ENCODE measurements at regions not wholly inside any gene's neighbourhood (a gene's known extent, or its start where the extent isn't known, plus 50 kb on each side); places are given as distances from the start of the nearest gene placed in this dataset.
"Not testable (repeated sequence)": the region's sequence is repeated elsewhere in the genome, so short reads cannot be mapped to it uniquely, and the experiment has no call there.

- POLR2A ChIA-PET, CTCF ChIA-PET: not testable (repeated sequence)
These were observed 109.6 kb upstream of the POMZP3 start for GRCh38 chr7:76736724-76737123.

GRCh38 chr7:76736091-76736490 is 109.0 kb upstream of the POMZP3 start:
- CTCF ChIA-PET, POLR2A ChIA-PET: not testable (repeated sequence)

- POLR2A ChIA-PET, CTCF ChIA-PET: not testable (repeated sequence)
These were observed 108.6 kb upstream of the POMZP3 start for GRCh38 chr7:76735668-76736067.

- POLR2A ChIA-PET, CTCF ChIA-PET: not testable (repeated sequence)
These were observed 101.5 kb upstream of the POMZP3 start for GRCh38 chr7:76728571-76728974.

- POLR2A ChIA-PET, CTCF ChIA-PET: not testable (repeated sequence)
These were observed 96.8 kb upstream of the POMZP3 start for GRCh38 chr7:76723928-76724327.

- CTCF ChIA-PET, POLR2A ChIA-PET: not testable (repeated sequence)
These were observed 89.5 kb upstream of the POMZP3 start for GRCh38 chr7:76716551-76716950.

- CTCF ChIA-PET, POLR2A ChIA-PET: not testable (repeated sequence)
These were observed 85.8 kb upstream of the POMZP3 start for GRCh38 chr7:76712926-76713325.

GRCh38 chr7:76711648-76712047 is 84.6 kb upstream of the POMZP3 start:
- POLR2A ChIA-PET, CTCF ChIA-PET: not testable (repeated sequence)

GRCh38 chr7:76709703-76710102 is 82.6 kb upstream of the POMZP3 start:
- CTCF ChIA-PET, POLR2A ChIA-PET: not testable (repeated sequence)

- POLR2A ChIA-PET, CTCF ChIA-PET: not testable (repeated sequence)
These were observed 81.4 kb upstream of the POMZP3 start for GRCh38 chr7:76708446-76708845.

- POLR2A ChIA-PET, CTCF ChIA-PET: not testable (repeated sequence)
These were observed 76.7 kb upstream of the POMZP3 start for GRCh38 chr7:76703815-76704214.

- CTCF ChIA-PET, result not testable (repeated sequence)
These were observed 59.2 kb upstream of the POMZP3 start for GRCh38 chr7:76686277-76686676.

GRCh38 chr7:76684737-76685136 is 57.7 kb upstream of the POMZP3 start:
- POLR2A ChIA-PET, CTCF ChIA-PET: not testable (repeated sequence)

More at GRCh38 chr7:76686277-76686676, 59.2 kb upstream of the POMZP3 start:
- POLR2A ChIA-PET, result not testable (repeated sequence)

GRCh38 chr7:76683631-76684030 is 56.6 kb upstream of the POMZP3 start:
- CTCF ChIA-PET, POLR2A ChIA-PET: not testable (repeated sequence)

- CTCF ChIA-PET, POLR2A ChIA-PET: not testable (repeated sequence)
These were observed 54.7 kb upstream of the POMZP3 start for GRCh38 chr7:76681810-76682209.

GRCh38 chr7:76679174-76679573 is 52.1 kb upstream of the POMZP3 start:
- POLR2A ChIA-PET, result not testable (repeated sequence)

GRCh38 chr7:76678500-76678899 is 51.4 kb upstream of the POMZP3 start:
- CTCF ChIA-PET, result interaction anchor here (0.7 kb wide), 1 partner anchor 951 kb away, joined by 3 read pairs; no protein-coding TSS in a partner anchor
- POLR2A ChIA-PET, result not testable (repeated sequence)

More at GRCh38 chr7:76679174-76679573, 52.1 kb upstream of the POMZP3 start:
- CTCF ChIA-PET, result interaction anchor here (0.7 kb wide), 1 partner anchor 952 kb away, joined by 3 read pairs; no protein-coding TSS in a partner anchor

GRCh38 chr7:76676890-76677289 is 49.8 kb upstream of the POMZP3 start:
- CTCF ChIA-PET, POLR2A ChIA-PET: not testable (repeated sequence)

Data from activated CD8-positive, alpha-beta memory T cell treated with anti-CD3 and anti-CD28 coated beads for 36 hours (primary cell).